GM23338 (cell line): ENCODE measurements at regions not wholly inside any gene's neighbourhood (a gene's known extent, or its start where the extent isn't known, plus 50 kb on each side); places are given as distances from the start of the nearest gene placed in this dataset.

Experiments
- ATAC-seq: fragments of 200-7000 bp; cut with Tn5 transposase; 3 replicates; pipeline ENCODE4 v1.9.1; 2020
- DNase-seq: peaks from one replicate; pipeline ENCODE4 v3.0.0-alpha.2; 2015; ENCODE audit warnings: low spot score
- H2AFZ ChIP-seq: fragments of 200-600 bp; sonication (generic); 2 replicates; pipeline ENCODE4 v1.8.0; 2016; ENCODE audit warnings: antibody characterized with exemption, mild to moderate bottlenecking, moderate library complexity
- H3F3A ChIP-seq: fragments of 200-600 bp; sonication (generic); replicated peaks from 2 replicates; pipeline ENCODE4 v1.8.0; 2017; ENCODE audit warnings: antibody characterized with exemption, mixed run types, low read depth
- H3K27ac ChIP-seq: fragments of 200-600 bp; sonication (generic); 2 replicates; pipeline ENCODE4 v1.6.1; 2016; ENCODE audit warnings: low read depth
- H3K27me3 ChIP-seq: fragments of 200-600 bp; sonication (generic); 2 replicates; pipeline ENCODE4 v1.8.0; 2016; ENCODE audit warnings: mild to moderate bottlenecking, mixed run types, moderate library complexity; ENCODE audit not compliant: insufficient read depth
- H3K36me3 ChIP-seq: fragments of 200-600 bp; sonication (generic); 2 replicates; pipeline ENCODE4 v1.8.0; 2016; ENCODE audit warnings: mild to moderate bottlenecking; ENCODE audit not compliant: insufficient read depth
- H3K4me1 ChIP-seq: fragments of 200-600 bp; sonication (generic); 2 replicates; pipeline ENCODE4 v1.8.0; 2016; ENCODE audit warnings: mild to moderate bottlenecking, moderate library complexity; ENCODE audit not compliant: insufficient read depth
- H3K4me2 ChIP-seq: fragments of 200-600 bp; sonication (generic); 2 replicates; pipeline ENCODE4 v1.7.1; 2017; ENCODE audit warnings: mixed run types
- H3K4me3 ChIP-seq: fragments of 200-600 bp; sonication (generic); 2 replicates; pipeline ENCODE4 v1.6.1; 2016; ENCODE audit warnings: mixed run types
- H3K79me2 ChIP-seq: fragments of 200-600 bp; sonication (generic); replicated peaks from 2 replicates; pipeline ENCODE4 v1.8.0; 2017; ENCODE audit warnings: mild to moderate bottlenecking; ENCODE audit not compliant: insufficient read depth
- H3K9me2 ChIP-seq: fragments of 200-600 bp; sonication (generic); 2 replicates; pipeline ENCODE4 v1.8.0; 2017; ENCODE audit not compliant: insufficient read depth
- H4K20me1 ChIP-seq: fragments of 200-600 bp; sonication (generic); replicated peaks from 2 replicates; pipeline ENCODE4 v1.8.0; 2017; ENCODE audit warnings: mild to moderate bottlenecking; ENCODE audit not compliant: insufficient read depth
- H3K27ac Mint-ChIP-seq: 2 replicates; pipeline ENCODE4 v1.8.0; 2020; ENCODE audit warnings: inconsistent platforms, mild to moderate bottlenecking, moderate library complexity, mixed read lengths
- H3K27me3 Mint-ChIP-seq: 3 replicates; pipeline ENCODE4 v1.8.0; 2022; ENCODE audit warnings: low read depth, mild to moderate bottlenecking, moderate library complexity, mixed read lengths, inconsistent platforms; ENCODE audit not compliant: insufficient read depth, poor library complexity
- H3K36me3 Mint-ChIP-seq: 3 replicates; pipeline ENCODE4 v1.8.0; 2021; ENCODE audit warnings: low read depth, mild to moderate bottlenecking, inconsistent platforms, moderate library complexity, mixed read lengths
- H3K4me1 Mint-ChIP-seq: 3 replicates; pipeline ENCODE4 v1.8.0; 2020; ENCODE audit warnings: mild to moderate bottlenecking, inconsistent platforms, mixed read lengths
- H3K4me3 Mint-ChIP-seq: 3 replicates; pipeline ENCODE4 v1.8.0; 2021; ENCODE audit warnings: moderate library complexity, mild to moderate bottlenecking, inconsistent platforms, mixed read lengths
- H3K9me3 Mint-ChIP-seq: 3 replicates; pipeline ENCODE4 v1.8.0; 2020; ENCODE audit warnings: moderate library complexity, mild to moderate bottlenecking, inconsistent platforms, mixed read lengths
- CREB1 ChIP-seq: fragments of 250-450 bp; sonication (Bioruptor Pico); IDR thresholded peaks from 2 replicates; pipeline ENCODE4 v1.5.0; 2020; ENCODE audit warnings: low read depth, mild to moderate bottlenecking, moderate library complexity
- EZH2 ChIP-seq: fragments of 200-600 bp; sonication (generic); IDR thresholded peaks from one replicate; pipeline ENCODE4 v1.8.0; 2017; ENCODE audit warnings: antibody characterized with exemption, mild to moderate bottlenecking, low read depth; ENCODE audit not compliant: unreplicated experiment
- EZH2phosphoT487 ChIP-seq: fragments of 200-600 bp; sonication (generic); IDR thresholded peaks from one replicate; pipeline ENCODE4 v1.8.1; 2018; ENCODE audit warnings: antibody characterized with exemption; ENCODE audit not compliant: unreplicated experiment
- JUNB ChIP-seq: IDR thresholded peaks from one replicate; pipeline ENCODE4 v1.6.1; 2016; ENCODE audit warnings: antibody characterized with exemption; ENCODE audit not compliant: unreplicated experiment
- NANOG ChIP-seq: IDR thresholded peaks from 2 replicates; pipeline ENCODE4 v1.6.1; 2016; ENCODE audit warnings: antibody characterized with exemption, borderline replicate concordance
- POLR2AphosphoS5 ChIP-seq: IDR thresholded peaks from 2 replicates; pipeline ENCODE4 v1.6.1; 2016; ENCODE audit warnings: antibody characterized with exemption, low read depth
- STAT1 ChIP-seq: IDR thresholded peaks from one replicate; pipeline ENCODE4 v1.6.1; 2016; ENCODE audit warnings: antibody characterized with exemption; ENCODE audit not compliant: unreplicated experiment
- ZNF331 ChIP-seq: fragments of 250-450 bp; sonication (Bioruptor Pico); IDR thresholded peaks from 2 replicates; pipeline ENCODE4 v1.5.0; 2020; ENCODE audit warnings: low read depth, mild to moderate bottlenecking, moderate library complexity
- TF ChIP-seq, protein P1 (sequence below): IDR thresholded peaks from one replicate; pipeline ENCODE4 v1.6.1; 2018; ENCODE audit warnings: antibody characterized with exemption; ENCODE audit not compliant: unreplicated experiment
- TF ChIP-seq, protein P2 (sequence below), 2 experiments: fragments of 200-600 bp in 1 of 2; sonication (generic) in 1 of 2; conservative IDR thresholded peaks; 2 replicates each; pipeline versions ENCODE4 v1.5.1 to v1.6.1; 2016 to 2017; ENCODE audit warnings: antibody characterized with exemption in 2 of 2, low read depth in 2 of 2, mild to moderate bottlenecking in 2 of 2, moderate library complexity in 1 of 2
- TF ChIP-seq, protein P3 (sequence below): IDR thresholded peaks from 2 replicates; pipeline ENCODE4 v1.6.1; 2016; ENCODE audit warnings: antibody characterized with exemption

DNA sequence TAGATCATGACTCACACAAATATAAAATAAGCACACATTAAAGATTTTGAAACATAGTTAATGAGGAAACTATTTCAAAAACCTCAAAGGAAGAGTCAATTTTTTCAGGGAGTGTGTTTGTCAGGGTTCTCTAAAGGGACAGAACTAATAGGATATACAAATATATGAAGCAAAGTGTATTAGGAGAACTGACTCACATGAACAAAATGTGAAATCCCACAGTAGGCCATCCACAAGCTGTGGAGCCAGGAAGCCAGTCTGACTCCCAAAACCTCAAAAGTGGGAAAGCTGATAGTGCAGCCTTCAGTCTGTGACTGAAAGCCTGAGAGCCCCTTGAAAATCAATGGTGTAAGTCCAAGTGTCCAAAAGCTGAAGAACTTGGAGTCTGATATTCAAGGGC is 898.0 kb upstream of the EYS start:
- no peak overlapping the region for H3K4me3 Mint-ChIP-seq
- no peaks in the 10 kb centered on the region for H3K27me3 ChIP-seq
- peaks cover 39% of the 10 kb centered on the region for H3K9me3 Mint-ChIP-seq
- H3K27ac Mint-ChIP-seq, result no peak overlapping the region
- TF ChIP-seq, protein P1, sequence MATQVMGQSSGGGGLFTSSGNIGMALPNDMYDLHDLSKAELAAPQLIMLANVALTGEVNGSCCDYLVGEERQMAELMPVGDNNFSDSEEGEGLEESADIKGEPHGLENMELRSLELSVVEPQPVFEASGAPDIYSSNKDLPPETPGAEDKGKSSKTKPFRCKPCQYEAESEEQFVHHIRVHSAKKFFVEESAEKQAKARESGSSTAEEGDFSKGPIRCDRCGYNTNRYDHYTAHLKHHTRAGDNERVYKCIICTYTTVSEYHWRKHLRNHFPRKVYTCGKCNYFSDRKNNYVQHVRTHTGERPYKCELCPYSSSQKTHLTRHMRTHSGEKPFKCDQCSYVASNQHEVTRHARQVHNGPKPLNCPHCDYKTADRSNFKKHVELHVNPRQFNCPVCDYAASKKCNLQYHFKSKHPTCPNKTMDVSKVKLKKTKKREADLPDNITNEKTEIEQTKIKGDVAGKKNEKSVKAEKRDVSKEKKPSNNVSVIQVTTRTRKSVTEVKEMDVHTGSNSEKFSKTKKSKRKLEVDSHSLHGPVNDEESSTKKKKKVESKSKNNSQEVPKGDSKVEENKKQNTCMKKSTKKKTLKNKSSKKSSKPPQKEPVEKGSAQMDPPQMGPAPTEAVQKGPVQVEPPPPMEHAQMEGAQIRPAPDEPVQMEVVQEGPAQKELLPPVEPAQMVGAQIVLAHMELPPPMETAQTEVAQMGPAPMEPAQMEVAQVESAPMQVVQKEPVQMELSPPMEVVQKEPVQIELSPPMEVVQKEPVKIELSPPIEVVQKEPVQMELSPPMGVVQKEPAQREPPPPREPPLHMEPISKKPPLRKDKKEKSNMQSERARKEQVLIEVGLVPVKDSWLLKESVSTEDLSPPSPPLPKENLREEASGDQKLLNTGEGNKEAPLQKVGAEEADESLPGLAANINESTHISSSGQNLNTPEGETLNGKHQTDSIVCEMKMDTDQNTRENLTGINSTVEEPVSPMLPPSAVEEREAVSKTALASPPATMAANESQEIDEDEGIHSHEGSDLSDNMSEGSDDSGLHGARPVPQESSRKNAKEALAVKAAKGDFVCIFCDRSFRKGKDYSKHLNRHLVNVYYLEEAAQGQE, result no peak
- TF ChIP-seq, protein P2, sequence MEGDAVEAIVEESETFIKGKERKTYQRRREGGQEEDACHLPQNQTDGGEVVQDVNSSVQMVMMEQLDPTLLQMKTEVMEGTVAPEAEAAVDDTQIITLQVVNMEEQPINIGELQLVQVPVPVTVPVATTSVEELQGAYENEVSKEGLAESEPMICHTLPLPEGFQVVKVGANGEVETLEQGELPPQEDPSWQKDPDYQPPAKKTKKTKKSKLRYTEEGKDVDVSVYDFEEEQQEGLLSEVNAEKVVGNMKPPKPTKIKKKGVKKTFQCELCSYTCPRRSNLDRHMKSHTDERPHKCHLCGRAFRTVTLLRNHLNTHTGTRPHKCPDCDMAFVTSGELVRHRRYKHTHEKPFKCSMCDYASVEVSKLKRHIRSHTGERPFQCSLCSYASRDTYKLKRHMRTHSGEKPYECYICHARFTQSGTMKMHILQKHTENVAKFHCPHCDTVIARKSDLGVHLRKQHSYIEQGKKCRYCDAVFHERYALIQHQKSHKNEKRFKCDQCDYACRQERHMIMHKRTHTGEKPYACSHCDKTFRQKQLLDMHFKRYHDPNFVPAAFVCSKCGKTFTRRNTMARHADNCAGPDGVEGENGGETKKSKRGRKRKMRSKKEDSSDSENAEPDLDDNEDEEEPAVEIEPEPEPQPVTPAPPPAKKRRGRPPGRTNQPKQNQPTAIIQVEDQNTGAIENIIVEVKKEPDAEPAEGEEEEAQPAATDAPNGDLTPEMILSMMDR (conservative IDR thresholded peaks at IDR 0.05; ENCODE audit: low read depth in 2 of 2), result no peak
- TF ChIP-seq NANOG (no peak), EZH2phosphoT487 (no peak), POLR2AphosphoS5 (no peak), CREB1 (CRISPR knock-in tag) (no peak), JUNB (no peak), STAT1 (no peak)
- DNase-seq, result no peak
- H3K27ac ChIP-seq, result no peak overlapping the region
- no peak overlapping the region for H3K4me3 ChIP-seq
- H3K36me3 Mint-ChIP-seq, result peaks cover 4% of the 10 kb centered on the region; the same call in 1 of the 3 replicates
- no peaks in the 10 kb centered on the region for H3K4me1 Mint-ChIP-seq
- no peaks in the 10 kb centered on the region for H4K20me1 ChIP-seq
- H3K79me2 ChIP-seq, result no peaks in the 10 kb centered on the region
- no peaks in the 10 kb centered on the region for H3K27me3 Mint-ChIP-seq
- no peaks in the 10 kb centered on the region for H3K4me1 ChIP-seq
- H3K4me2 ChIP-seq, result no peak overlapping the region
- no peak for ATAC-seq
- no peaks in the 10 kb centered on the region for H3F3A ChIP-seq
- no peaks in the 10 kb centered on the region for H3K36me3 ChIP-seq
- peaks cover 6% of the 10 kb centered on the region for H3K9me2 ChIP-seq
- no peak overlapping the region for H2AFZ ChIP-seq

DNA sequence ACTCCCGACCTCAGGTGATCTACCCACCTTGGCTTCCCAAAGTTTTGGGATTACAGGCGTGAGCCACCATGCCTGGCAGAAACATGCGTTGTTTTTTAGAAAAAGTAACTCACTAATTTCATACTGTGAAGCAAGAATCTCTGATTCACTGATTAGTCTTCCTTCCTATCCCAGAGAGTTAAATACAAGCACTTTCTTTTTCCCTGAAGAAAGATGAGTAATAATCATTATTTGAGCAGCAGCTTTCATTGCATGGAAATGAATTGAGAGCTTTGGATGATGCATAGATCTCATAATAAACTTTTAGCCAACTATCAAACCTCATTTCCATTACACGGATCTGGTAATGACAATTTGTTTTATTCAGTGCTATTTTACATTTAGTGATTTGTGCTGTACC is 892.5 kb upstream of the EYS start:
- Mint-ChIP-seq H3K27ac (no peak overlapping the region), H3K4me3 (no peak overlapping the region), H3K4me1 (no peaks in the 10 kb centered on the region), H3K9me3 (peaks cover 39% of the 10 kb centered on the region), H3K36me3 (peaks cover 4% of the 10 kb centered on the region; the same call in 1 of the 3 replicates), H3K27me3 (no peaks in the 10 kb centered on the region)
- Histone ChIP-seq H3K4me3 (no peak overlapping the region), H3K79me2 (no peaks in the 10 kb centered on the region), H3K27ac (no peak overlapping the region), H3K27me3 (no peaks in the 10 kb centered on the region), H3K9me2 (no peaks in the 10 kb centered on the region; the same call in 1 of the 2 replicates), H3F3A (no peaks in the 10 kb centered on the region), H4K20me1 (no peaks in the 10 kb centered on the region), H3K4me1 (no peaks in the 10 kb centered on the region), H3K36me3 (no peaks in the 10 kb centered on the region), H3K4me2 (no peak overlapping the region), H2AFZ (no peak overlapping the region; the same call in 1 of the 2 replicates)
- DNase-seq, result no peak
- ATAC-seq, result no peak
- no peak for TF ChIP-seq ZNF331 (CRISPR knock-in tag)
- TF ChIP-seq, protein P3, sequence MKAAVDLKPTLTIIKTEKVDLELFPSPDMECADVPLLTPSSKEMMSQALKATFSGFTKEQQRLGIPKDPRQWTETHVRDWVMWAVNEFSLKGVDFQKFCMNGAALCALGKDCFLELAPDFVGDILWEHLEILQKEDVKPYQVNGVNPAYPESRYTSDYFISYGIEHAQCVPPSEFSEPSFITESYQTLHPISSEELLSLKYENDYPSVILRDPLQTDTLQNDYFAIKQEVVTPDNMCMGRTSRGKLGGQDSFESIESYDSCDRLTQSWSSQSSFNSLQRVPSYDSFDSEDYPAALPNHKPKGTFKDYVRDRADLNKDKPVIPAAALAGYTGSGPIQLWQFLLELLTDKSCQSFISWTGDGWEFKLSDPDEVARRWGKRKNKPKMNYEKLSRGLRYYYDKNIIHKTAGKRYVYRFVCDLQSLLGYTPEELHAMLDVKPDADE, result no peak
- TF ChIP-seq EZH2, result no peak
- TF ChIP-seq CREB1 (CRISPR knock-in tag), result no peak
- TF ChIP-seq JUNB, result no peak
- TF ChIP-seq, protein P2 (conservative IDR thresholded peaks at IDR 0.05; ENCODE audit: low read depth in 2 of 2), result no peak
